HG03558 (cell line): ENCODE measurements at regions not wholly inside any gene's neighbourhood (a gene's known extent, or its start where the extent isn't known, plus 50 kb on each side); places are given as distances from the start of the nearest gene placed in this dataset.
"Not testable (repeated sequence)": the region's sequence is repeated elsewhere in the genome, so short reads cannot be mapped to it uniquely, and the experiment has no call there.

Source experiments
- ATAC-seq: cut with Tn5 transposase; IDR thresholded peaks from one replicate; pipeline ENCODE4 v1.9.1; 2021; ENCODE audit warnings: moderate number of reproducible peaks; ENCODE audit not compliant: unreplicated experiment; ENCODE audit errors: extremely low read depth

DNA sequence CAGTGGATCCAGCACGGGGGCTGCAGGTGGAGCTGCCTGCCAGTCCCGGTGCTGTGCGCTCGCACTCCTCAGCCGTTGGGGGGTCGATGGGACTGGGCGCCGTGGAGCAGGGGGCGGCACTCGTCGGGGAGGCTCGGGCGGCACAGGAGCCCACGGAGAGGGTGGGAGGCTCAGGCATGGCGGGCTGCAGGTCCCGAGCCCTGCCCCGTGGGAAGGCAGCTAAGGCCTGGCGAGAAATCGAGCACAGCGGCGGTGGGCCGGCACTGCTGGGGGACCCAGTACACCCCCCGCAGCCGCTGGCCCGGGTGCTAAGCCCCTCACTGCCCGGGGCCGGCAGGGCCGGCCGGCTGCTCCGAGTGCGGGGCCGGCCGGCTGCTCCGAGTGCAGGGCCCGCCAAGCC lies 52.3 kb upstream of the MARK1 start:
- ATAC-seq = not testable (repeated sequence)

DNA sequence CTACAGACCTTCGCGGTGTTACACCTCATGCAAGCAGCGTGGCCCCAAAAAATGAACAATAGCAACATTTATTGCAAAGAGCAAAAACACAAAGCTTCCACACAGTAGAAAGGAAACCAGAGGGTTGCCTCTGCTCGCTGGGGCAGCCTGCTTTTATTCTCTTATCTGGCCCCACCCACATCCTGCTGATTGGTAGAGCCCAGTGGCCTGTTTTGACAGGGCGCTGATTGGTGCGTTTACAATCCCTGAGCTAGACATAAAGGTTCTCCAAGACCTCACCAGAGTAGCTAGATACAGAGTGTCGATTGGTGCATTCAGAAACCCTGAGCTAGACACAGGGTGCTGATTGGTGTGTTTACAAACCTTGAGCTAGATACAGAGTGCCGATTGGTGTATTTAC lies 52.8 kb upstream of the MARK1 start:
- not testable (repeated sequence) for ATAC-seq

DNA sequence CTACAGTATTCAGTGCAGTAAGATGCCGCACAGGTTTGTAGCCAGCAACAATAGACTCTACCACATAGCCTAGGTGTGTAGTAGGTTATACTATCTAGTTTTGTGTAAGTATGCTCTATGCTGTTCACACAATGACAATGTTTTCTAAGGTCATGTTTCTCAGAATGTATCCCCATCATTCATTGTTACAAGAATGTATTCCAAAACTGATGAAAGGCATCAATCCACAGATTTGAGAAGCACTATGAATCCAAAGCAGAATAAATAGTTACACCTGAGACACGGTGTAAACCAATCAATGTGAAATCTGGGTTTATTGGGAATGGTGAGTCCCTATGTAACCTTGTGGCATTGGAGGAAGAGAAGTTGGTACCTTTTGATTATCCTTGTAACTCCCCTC lies 54.5 kb upstream of the MARK1 start:
- ATAC-seq = no peak

DNA sequence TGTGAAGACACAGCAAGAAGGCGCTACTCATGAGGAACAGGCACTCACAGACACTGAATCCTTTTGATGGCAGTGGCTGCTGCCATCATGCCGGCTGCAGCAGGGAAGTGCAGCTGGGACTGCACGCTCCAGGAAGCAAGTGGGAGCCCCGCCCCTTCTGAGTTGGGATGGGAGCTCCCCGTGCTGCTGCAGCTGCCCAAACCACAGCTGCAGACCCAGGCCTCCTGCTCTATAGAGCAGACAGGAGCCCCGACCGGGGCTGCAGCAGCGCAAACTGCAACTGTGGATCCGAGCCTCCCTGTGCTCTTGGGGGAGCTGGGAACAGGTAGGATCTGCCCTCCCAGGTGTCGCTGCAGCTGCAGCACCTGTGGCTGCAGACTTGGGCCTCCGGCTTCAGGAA lies 65.2 kb upstream of the MARK1 start:
- no peak for ATAC-seq

DNA sequence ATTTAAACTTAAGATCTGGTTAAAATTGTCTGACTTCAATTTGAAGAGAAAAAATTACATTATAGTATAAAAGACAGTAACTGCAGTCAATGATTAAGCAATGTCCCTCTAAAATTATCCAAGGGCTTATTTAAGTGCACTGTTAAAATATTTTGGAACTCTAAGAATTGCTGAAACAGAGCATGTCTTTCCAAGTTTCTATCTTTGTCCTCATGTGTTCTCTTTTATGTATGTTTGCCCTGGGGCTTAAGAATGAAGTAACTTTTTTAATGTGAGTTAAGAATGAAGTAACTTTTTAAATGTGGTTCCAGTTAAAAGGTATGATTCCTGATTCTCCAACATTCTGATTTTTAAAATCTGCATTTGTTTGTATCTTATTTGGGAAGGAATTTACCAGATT lies 69.0 kb upstream of the MARK1 start:
- no peak for ATAC-seq

DNA sequence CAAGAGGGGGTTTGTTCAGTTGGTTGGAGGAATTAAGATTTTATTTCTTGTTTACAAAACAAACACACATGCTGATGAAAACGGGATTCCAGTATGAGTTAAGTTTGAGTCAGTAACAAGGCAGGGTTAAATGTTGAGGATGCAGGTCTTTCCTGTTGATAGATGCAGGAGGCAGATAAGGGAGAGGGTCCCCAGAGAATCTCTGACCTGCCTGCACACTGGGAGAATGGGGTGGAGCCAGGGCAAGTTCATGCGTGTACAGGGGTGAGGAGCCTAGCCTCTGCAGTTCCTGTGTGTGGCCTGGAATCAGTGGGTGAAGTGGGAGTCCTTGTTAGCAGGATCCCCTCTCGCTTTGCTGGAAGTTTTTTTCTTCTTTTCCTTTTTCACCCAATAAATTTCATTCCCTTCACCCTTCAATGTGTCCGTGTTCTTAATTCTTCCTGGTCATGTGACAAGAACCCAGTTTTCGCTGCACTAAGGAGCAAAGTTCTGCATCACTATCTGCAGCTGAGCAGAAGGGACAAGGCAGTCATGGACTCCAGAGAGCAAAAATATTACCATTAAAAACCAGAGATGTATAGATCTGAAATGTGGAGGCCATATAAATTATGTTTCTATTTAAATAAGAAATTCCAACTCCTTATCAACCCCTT lies 69.9 kb upstream of the MARK1 start:
- no peak for ATAC-seq

DNA sequence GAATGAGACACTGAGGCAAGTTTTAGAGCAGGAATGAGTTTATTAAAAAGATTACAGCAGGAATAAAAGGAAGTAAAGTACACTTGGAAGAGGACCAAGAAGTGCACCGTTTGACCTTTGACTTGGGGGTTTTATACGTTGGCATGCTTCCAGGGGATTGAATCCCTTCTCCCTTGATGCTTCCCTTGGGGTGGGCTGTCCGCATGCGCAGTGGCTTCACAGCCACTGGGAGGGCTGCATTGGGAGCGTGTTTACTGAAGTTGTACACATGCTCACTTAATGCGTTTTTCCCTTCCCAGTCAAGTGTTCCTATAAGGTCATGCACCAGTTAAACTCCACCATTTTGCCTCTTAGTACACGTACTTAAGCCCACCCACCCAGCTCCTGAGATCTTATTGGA lies 72.4 kb upstream of the MARK1 start:
- ATAC-seq = no peak

DNA sequence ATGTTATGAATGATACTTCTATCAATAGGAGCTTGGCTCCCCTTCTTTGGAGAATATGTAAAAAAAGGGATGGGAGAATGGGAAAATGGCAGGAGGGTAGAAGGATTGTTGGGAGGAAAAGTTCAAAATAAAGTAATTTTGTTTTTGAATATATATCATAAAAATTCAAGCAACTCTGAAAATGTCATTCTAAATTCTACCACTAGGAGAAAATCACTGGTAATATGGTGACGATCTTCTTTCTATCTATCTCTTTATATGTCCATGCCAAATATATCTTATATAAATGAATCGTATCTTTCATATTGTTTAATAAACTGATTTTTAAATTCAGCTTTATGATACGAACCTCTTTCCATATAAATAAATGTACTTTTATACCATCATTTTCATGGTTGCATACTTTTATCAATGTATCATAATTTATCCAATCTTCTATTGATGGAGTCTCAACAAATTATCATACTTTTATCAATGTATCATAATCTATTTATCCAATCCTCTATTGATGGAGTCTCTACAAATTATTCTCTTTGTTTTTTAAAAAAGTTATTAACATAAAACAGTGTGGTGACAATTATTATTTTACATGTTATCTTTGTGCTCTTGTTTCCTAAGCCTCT lies 73.7 kb upstream of the MARK1 start:
- ATAC-seq = no peak

DNA sequence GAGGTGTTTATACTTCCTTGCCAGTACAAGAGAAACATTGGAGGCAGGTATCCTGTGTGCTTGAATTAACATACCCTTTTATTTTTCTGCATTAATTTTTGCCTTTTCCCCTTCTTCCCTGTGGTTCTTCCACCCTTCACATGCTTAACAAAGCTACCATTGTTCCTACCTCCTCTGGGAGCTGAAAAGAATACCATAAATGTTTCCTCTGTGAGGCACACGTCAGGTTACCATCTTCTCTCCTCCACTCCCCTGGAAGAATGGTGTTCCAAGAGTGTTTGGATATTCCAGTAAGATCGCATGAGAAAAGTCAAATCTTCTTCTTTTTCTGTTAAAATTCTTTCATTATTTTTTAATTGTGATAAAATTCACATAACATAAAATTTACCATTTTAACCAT lies 74.6 kb upstream of the MARK1 start:
- ATAC-seq = no peak

DNA sequence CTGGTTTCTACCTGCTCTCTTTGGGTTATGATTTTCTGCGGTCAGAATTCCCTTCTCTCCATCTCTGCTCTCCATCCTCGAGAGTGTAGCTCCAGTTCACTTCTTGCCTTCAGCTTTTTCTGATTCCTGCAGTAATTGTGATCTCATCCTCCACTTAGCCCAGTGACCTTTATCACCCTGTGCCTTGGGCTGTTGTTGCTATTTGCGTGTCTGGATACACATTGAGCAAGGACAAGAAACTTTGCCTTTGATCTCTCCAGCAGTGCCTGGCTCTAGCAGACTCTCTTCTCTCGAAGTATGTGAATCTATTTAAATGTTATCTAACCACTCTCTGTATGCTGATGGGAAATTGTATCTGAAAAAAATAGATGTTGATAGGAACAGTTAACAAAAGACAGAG lies 76.4 kb upstream of the MARK1 start:
- no peak for ATAC-seq

DNA sequence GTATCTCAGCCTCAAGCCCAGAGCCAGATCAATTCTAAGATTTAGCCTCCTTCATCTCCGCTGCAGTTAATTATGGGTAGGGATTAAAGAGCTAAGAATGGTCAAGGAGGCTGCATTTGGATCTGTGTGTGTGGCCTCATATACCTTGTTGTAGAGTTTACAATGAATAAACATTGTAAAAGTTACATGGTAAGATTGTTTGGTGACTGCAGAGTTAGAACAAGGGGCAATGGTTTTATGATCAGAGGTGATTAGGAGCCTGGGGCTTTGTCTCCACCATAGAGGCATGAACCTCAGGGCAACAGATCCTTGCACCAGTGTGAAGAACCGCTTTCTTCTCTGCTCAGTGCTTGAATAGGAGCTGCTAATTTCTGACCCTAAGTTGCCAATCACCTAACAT lies 77.0 kb upstream of the MARK1 start:
- ATAC-seq = no peak

DNA sequence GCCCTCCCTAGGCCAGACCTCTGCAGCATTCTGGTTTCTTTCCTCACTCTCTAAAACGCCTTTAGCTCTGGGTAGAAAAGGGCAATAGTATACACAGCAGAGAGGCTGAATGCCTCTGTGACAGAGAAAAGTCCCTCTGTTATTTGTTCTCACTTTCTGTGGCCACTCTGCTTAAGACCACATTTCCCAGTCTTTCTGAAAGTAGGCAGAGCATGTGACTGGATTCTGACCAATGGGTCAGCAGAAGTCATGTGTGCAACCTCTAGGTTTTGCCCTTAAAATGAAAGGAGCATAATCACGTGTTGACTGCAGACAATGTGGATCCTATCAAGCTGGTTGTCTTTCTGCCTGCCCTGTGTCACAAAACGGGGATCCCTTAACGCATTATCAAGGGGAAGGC lies 79.7 kb upstream of the MARK1 start:
- ATAC-seq = peak; percentile 46

DNA sequence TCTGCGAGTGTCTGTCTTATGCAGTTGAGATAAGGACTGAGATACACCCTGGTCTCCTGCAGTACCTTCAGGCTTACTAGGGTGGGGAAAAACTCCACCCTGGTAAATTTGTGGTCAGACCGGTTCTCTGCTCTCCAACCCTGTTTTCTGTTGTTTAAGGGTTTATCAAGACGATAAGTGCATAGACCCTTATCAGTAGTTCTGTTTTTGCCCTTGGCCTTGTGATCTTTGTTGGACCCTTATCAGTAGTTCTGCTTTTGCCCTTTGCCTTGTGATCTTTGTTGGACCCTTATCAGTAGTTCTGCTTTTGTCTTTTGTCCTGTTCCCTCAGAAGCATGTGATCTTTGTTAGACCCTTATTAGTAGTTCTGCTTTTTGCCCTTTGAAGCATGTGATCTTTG lies 83.3 kb upstream of the MARK1 start:
- ATAC-seq = not testable (repeated sequence)

DNA sequence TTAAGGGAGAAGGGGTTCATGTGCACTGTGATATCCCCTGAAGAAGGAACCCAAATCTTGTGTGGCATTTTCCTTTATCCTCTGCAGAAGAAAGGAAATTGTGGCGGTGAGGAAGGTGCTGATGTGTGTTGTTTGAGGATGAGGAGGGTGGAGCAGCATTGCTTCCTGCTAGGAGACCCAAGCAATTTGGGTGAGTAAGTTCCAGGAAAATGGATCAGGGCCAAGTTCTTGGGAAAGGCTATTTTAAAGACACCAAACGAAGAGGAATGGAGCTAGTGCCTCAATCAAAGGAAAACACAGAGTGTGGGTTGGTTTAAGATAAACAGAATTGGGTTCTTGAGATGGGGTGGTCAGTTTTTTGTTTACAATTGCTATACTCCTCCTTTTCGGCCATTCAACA lies 86.7 kb upstream of the MARK1 start:
- no peak for ATAC-seq

DNA sequence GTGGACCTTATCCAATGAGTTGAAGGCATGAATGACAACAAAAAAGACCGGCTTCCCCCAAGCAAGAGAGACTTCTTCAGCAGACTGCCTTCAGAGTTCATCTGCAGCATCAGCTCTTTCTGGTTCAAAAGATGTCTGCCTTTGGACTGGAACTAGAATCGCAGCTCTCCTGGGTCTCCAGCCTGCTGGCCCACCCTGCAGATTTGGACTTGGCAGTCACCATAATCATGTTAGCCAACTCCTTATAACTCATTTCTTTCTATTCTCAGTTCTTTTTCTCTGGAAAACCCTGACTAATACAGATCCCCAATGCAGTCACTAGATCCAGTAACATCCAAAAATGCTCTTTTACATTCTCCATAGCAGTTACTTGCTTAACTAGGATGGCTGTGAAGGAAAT lies 89.2 kb upstream of the MARK1 start:
- ATAC-seq = no peak

DNA sequence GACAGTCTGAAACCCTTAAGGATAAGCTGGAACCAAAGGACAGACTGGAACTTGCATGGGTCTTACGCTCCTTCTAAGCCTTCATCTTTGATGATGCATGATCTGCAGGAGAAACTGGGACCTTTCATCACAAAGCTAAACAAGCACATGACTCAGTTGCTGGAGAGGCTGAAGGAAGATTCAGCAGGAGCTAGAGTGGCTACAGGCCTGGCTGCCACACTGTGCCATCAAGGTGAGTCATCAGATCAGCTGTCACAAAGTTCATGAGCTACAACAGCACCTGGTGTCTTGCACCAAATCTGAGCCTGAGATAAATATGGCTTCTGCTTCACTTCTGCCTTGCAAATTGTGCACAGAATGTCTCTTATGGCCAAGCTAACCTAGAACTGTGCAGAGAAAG lies 95.5 kb upstream of the MARK1 start:
- no peak for ATAC-seq

DNA sequence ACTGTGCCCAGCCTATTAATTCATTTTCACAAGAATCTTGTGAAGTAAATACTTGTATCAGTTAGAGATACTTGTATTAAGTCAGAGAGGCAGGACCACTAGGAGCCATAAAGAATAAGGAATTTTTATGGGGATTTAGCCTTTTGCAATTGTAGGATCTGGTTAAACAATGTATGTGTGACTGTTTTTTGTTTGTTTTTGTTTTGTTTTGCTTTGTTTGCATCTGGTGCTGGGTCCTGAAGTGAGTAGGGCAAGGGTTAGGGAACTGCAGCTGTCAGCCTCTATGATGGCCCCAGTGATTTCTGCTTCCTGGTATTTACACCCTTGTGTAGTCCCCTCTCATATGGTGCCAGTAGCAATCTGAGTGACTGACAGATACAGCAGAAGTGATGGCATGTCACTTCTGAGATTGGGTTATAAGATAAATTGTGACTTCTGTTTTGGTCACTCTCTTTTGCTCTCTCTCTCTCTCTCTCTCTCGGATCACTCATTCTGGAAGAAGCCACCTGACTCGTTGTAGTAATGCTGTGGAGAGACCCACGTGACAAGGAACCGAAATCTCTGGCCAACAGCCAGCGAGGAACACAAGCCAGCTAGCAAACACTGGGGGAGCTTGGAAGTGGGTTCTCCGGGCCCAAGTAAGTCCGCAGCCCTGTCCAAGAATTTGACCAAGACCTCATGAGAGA lies 96.2 kb upstream of the MARK1 start:
- no peak for ATAC-seq

DNA sequence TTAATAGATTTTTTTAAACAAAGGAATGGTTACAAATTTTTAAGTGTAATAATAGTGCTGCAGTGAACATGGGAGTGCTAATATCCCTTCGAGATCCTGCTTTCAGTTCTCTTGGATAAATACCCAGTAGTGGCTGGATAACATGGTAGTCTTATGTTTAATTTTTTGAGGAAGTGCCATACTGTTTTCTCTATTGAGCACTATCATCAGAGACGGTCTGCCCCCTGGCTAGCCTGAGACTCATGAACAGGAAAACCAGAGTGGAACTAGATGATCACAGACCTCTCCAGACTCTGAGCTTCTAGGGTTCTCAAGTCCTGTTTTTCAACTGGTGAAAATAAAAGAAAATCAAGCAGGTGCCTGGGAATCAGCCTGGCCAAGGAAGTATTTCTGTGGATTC lies 97.3 kb upstream of the MARK1 start:
- ATAC-seq = no peak

DNA sequence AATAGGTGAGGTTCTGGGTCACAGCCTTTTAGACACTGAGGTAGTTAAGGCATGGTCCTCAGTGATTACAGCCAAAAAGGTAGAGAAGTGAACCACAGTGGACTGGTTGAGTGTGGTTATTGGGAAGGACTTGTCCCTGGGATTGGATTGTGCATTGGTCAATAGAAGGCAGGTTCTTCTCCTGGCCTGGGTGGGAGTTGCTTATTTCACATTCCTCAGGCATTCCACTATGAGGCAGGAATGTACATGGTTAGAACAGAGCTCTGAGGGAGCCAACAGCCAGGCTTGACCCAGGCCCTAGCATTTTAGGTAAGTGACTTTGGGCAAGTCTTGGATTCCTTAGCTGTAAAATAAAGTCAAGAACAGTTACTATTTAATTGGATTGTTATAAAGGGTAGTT lies 97.9 kb upstream of the MARK1 start:
- no peak for ATAC-seq

DNA sequence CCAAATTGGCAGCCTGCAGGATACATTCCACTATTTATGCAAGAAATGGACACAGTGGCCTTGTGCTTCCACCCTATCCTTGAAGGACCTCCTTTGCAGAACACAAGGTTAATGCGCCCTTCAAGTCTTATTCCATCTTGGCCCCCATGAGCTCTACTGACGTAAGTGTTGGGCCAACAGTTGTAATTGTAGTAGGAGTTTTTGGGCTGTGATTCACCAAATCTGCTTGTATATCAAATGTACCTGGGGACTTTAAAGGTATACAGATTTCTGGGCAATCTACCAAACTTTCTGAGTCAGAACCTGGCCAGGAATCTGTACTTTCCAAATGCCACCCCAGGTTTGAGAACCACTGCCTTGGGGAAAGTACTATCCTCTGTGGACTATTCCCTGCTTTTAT lies 100.9 kb upstream of the MARK1 start:
- ATAC-seq = no peak

DNA sequence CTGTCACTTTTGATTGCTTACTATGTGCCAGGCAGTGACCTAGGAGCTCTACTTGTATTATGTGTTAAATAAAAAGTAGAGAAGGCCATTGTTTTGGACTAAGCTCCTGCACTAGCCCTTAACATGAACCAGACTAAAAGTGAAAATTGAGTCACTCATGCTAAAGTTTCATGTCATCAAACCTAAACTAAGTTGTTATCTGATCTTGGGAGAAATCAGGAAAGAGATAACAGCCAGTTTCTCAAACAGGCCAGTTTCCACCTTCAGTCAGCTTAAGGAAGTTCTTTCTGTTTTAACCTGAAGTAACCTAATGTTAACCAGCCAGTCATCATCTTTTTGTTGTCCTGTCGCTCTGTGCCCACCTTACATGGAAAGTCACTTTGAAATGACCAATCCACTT lies 102.1 kb upstream of the MARK1 start:
- no peak for ATAC-seq

DNA sequence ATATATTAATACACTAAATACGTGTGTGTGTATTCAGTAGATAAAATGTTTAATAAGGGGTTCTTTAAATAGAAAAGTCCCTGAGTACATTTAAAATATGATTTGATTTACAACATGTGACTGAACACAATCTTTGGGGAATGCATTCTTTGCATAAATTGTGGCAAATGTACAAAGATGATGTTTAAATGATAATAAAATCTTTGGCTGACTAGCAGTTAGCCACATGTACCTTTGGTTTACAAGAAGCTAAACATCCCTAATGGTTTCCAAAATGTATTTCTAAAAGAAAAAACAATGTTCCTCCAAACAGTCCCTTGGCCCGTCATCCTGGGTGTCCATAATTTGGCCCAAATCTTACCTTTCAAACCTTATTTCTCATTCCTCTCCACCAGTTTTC lies 106.4 kb upstream of the MARK1 start:
- ATAC-seq = no peak
